CD4-positive, alpha-beta T cell treated with Interleukin-17A for 4 hours (primary cell): ENCODE measurements at regions not wholly inside any gene's neighbourhood (a gene's known extent, or its start where the extent isn't known, plus 50 kb on each side); places are given as distances from the start of the nearest gene placed in this dataset.

Source experiments
- DNase-seq: peaks from one replicate; pipeline ENCODE4 v3.0.0-alpha.2; 2020; ENCODE audit warnings: mixed read lengths

GRCh38 chr10:110376021-110376766, 71.5 kb upstream of the SMNDC1 start:
- no peak for DNase-seq

GRCh38 chr10:110376767-110377160, 72.0 kb upstream of the SMNDC1 start:
- no peak for DNase-seq

- no peak for DNase-seq
Observed at GRCh38 chr10:110378006-110378405, 73.3 kb upstream of the SMNDC1 start.

GRCh38 chr10:110378533-110379108, 73.9 kb upstream of the SMNDC1 start:
- no peak for DNase-seq

GRCh38 chr10:110379831-110380230, 75.1 kb upstream of the SMNDC1 start:
- DNase-seq: no peak

GRCh38 chr10:110380293-110380692, 75.6 kb upstream of the SMNDC1 start:
- DNase-seq: no peak

- DNase-seq: no peak
Observed at GRCh38 chr10:110382695-110383094, 78.0 kb upstream of the SMNDC1 start.

- DNase-seq: no peak
Observed at GRCh38 chr10:110387617-110387982, 82.9 kb upstream of the SMNDC1 start.

- peak; percentile 13 for DNase-seq
Observed at GRCh38 chr10:110387983-110388686, 83.4 kb upstream of the SMNDC1 start.

GRCh38 chr10:110388687-110389052, 84.0 kb upstream of the SMNDC1 start:
- no peak for DNase-seq

- no peak for DNase-seq
Observed at GRCh38 chr10:110389255-110389654, 84.5 kb upstream of the SMNDC1 start.

- DNase-seq: no peak
Observed at GRCh38 chr10:110391541-110391940, 86.8 kb upstream of the SMNDC1 start.

- no peak for DNase-seq
Observed at GRCh38 chr10:110392121-110392520, 87.4 kb upstream of the SMNDC1 start.

- DNase-seq: no peak
Observed at GRCh38 chr10:110392868-110393740, 88.4 kb upstream of the SMNDC1 start.

- DNase-seq: no peak
Observed at GRCh38 chr10:110393866-110394265, 89.1 kb upstream of the SMNDC1 start.

GRCh38 chr10:110394296-110394695, 89.6 kb upstream of the SMNDC1 start:
- no peak for DNase-seq

GRCh38 chr10:110394898-110395297, 90.2 kb upstream of the SMNDC1 start:
- DNase-seq: no peak

- no peak for DNase-seq
Observed at GRCh38 chr10:110395350-110396283, 90.9 kb upstream of the SMNDC1 start.

GRCh38 chr10:110396284-110396651, 91.5 kb upstream of the SMNDC1 start:
- DNase-seq: no peak

- DNase-seq: no peak
Observed at GRCh38 chr10:110397856-110398255, 93.1 kb upstream of the SMNDC1 start.

- no peak for DNase-seq
Observed at GRCh38 chr10:110398419-110399105, 93.8 kb upstream of the SMNDC1 start.
